GM18499 (cell line): ENCODE measurements at regions not wholly inside any gene's neighbourhood (a gene's known extent, or its start where the extent isn't known, plus 50 kb on each side); places are given as distances from the start of the nearest gene placed in this dataset.
"Not testable (repeated sequence)": the region's sequence is repeated elsewhere in the genome, so short reads cannot be mapped to it uniquely, and the experiment has no call there.

Experiments used
- ATAC-seq: cut with Tn5 transposase; IDR thresholded peaks from one replicate; pipeline ENCODE4 v1.9.1; 2021; ENCODE audit warnings: moderate number of reproducible peaks; ENCODE audit not compliant: insufficient read depth, unreplicated experiment

DNA sequence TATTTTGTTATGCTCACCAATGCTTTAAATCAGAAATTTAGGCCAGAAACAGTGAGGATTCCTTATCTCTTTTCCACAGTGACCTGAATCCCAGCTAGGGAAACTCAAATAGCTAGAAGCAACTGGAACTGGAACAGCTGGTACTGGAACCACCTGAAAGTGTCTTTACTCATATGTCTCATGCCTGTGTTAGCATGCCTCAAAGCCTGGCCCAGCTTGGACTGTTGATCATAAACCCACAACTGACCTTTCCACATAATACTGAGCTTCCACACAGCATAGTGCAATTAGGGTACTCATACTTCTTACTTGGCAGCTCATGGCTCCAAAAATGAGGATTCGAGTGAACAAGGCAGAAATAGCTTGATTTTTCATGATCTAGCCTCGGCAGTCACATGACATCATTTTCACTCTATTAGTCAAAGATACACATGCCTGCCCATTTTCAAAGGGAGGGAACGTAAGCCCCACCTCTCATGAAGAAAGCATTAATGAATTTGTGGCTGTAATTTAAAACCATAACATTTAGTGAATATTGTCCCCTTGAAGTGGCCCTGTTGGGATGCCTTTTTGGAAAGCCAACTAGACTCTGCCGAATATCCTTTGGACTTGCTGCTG lies 80.8 kb upstream of the ACSL1 start:
- no peak for ATAC-seq

DNA sequence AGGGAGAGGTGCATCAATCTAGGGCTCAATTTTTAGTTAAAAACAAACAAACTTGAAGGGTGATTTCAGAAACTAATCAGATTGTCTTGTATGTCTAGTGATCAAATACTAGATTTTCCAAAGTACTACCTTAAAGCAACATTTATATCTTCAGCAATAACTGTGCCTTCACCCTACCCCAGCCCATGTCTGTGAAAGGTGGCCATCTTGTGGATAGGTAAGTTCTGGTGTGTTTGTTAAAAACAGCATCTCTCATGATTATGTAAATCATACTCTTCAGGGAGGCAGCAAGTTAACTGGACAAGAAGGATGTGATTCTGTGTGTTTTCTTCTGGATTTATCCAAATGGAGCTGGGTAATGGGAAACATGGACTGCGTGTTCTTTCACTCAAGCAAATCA lies 81.4 kb upstream of the ACSL1 start:
- ATAC-seq = no peak

GRCh38 chr4:184907810-184908209 lies 82.0 kb upstream of the ACSL1 start:
- no peak for ATAC-seq

DNA sequence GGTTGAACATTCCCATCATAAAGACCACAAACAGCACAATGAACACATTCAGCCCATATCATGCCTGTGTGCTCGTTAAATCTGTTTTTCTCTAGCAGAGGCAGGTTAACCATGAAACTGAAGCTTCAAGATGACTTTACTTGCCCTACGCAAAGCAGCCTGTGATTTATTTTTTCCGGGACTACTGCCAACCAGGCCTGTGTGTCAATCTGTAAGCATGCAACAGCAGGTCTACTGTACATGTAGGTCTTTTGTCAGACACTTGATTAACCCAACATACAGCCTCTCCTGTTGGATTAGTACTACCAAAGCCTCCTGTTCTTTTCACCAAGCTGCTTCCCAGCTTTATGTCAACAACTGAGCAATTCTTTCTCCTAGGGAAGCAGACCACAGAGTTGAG lies 85.5 kb upstream of the ACSL1 start:
- ATAC-seq = no peak

GRCh38 chr4:184913356-184914143 lies 87.8 kb upstream of the ACSL1 start:
- ATAC-seq = no peak

GRCh38 chr4:184918799-184919198 lies 93.0 kb upstream of the ACSL1 start:
- not testable (repeated sequence) for ATAC-seq

- ATAC-seq = no peak
These were observed 95.7 kb upstream of the ACSL1 start for GRCh38 chr4:184921456-184921855.

DNA sequence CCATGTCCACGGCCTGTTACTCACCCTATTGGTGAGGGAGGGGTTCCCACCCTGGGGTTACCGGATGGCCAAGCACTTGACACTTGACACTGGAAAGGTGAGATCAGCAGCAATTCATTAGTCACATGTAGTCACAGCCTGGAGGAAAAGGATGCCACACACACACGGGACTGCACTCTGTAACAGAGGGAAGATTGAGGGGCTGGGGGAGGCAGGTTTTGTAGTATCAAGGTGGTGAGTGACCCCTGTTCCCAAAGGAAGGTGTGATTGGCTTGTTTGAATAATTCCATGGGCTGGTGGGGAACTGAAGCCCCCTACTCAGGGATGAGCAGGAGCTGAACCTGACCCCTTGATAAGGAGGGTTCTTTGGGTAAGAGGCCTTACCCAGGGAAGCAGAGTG lies 96.0 kb upstream of the HELT start:
- no peak for ATAC-seq

DNA sequence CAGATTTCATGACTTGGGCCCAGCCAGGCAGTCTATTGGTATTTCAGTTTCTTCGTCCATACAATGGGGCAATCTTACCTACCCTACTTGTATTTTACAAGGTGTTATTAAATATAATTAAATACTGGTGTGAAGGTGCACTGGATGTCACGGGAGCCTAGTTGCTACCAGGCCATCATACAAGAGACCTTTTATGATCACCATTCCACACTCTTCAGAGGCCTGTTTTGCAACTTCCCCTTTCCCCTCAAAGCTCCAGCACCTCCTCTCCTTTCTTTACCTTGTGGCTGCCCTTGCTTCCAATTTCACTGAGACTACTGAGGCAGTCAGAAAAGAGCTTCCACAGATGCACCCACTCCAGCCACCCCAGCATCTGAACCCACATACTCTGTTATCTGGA lies 93.8 kb upstream of the HELT start:
- ATAC-seq = no peak

GRCh38 chr4:184929476-184929875 lies 88.8 kb upstream of the HELT start:
- no peak for ATAC-seq

- no peak for ATAC-seq
These were observed 88.3 kb upstream of the HELT start for GRCh38 chr4:184930026-184930425.

DNA sequence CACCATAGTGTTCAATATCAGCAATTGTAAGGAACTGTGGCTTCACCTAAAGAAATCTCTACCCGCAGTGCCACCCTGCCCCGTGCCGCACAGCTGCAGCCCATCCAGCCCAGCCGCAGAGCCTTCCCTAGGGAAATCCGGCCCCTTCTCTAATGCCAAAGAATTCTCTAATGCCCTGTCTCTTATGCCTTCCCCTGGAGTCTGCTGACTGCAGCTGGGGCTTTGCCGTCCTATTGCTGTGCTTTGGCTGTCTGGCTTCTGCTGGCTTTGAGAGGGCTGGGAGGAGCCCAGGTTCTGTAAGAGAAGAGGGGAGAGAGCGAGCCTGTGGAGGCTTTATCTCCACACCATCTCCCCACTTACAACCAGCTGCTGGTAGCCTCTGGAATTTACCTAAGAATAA lies 85.9 kb upstream of the HELT start:
- no peak for ATAC-seq

GRCh38 chr4:184933311-184933710 lies 85.0 kb upstream of the HELT start:
- no peak for ATAC-seq

DNA sequence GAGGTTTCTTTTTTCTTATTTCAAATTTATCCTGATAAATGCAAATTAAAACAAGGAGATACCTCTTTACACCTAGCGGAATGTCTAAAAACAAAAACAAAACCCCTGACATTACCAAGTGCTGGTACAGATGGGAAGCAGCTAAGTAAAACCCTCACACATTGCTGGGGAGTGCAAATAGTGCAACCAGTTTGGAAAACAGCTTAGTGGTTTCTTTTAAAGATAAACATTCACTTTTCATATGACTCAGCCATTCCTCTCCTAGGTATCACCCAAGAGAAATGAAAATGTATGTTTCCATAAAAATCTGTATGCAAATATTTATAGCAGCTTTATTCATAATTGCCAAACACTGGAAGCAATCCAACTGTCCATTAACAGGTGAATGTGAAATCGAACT lies 84.1 kb upstream of the HELT start:
- ATAC-seq = no peak

DNA sequence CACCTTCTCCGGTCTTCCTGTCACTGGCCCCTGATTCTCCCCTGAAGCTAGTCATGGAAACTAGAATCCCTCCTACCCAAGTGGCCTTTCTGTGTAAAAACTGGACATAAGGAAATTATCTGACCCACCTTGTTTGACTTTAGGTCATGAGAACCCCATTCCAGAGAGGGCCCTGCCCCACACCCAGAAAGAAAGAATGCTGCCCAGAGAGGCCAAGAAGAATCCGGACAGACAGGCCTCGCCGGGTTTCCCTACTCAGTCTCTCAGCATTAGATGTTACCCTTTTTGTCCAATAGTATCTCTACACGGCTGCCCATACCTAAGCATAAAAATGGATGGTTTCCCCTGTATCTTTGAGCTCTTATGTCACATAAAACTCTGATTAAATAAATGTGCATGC lies 83.3 kb upstream of the HELT start:
- no peak for ATAC-seq

DNA sequence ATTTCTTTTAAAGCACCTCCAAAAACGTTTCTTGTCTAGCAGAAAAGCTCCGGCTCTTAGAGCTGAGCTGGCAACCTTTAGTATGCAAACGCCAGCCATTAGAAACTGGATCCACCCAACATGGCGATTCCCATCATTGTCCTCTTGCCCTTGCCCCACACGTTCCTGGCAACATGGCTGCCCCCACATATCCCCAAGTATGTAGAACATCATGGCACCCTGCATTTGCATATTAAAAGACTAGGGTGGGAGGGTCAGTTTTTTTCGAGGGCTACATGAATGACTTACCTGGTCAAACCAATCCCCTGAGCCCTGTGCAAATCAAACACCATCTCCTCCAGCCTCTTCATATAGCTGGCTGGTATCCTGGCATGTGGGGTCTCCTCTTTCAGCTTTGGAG lies 82.2 kb upstream of the HELT start:
- ATAC-seq = no peak

- ATAC-seq = no peak
These were observed 81.1 kb upstream of the HELT start for GRCh38 chr4:184937030-184937710.

DNA sequence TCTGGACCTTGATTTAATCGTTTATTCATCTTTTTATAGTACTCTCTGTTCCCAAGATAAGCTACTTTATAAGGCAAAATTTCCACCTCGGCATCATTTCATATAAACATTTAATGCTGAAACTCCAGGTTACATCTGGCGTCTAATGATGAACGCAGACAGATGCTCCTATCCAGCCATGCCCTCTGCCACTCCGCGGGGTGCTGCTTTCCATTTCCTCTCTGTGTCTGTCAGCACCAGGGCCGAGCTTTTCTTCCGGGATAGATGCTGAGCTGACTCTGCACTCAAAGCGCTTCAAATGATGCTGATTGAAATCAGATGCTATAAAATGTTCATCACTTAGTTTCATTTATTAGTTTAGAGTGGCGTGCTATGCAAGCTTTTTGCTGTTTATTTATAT lies 80.5 kb upstream of the HELT start:
- no peak for ATAC-seq

GRCh38 chr4:184938871-184939270 lies 79.4 kb upstream of the HELT start:
- no peak for ATAC-seq

DNA sequence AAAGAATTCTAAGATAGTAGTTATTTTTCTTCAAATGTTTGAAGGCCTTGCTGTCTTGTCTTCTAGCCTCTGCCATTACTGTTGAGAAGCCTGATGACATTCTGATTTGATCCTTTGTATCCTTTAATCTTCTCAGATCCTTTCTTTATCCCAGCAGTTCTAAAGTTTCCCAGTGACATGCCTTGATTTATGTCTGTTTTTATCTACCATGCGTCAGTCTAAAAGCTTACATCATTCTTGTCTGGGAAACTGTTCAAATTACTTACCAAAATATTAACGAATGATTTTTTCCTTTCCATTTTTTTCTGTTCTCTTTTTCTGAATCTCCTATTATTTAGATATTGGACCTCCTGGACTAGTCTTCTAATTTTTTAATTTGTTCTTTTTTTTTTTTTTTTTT lies 78.3 kb upstream of the HELT start:
- ATAC-seq = no peak

DNA sequence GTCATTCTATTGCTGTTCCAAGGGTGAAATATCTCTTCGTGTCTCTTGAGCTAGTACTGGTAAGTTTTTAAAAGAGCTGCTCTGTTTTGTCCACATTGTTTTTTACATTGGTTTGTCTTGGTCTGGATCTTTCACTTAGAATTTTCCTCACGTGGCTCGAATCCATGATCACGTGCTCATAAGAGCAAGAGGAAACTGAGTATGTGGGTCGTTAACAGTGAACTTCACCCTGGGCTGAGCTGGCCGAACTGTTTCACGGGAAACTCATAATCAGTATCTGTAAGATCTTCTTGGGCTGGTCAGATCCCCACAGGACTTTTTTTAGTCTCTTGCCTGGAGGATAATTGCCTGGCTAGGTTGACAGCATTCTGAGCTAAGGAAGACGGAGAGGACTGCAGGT lies 77.8 kb upstream of the HELT start:
- no peak for ATAC-seq
